ENCODE measurements at regions not wholly inside any gene's neighbourhood (a gene's known extent, or its start where the extent isn't known, plus 50 kb on each side); places are given as distances from the start of the nearest gene placed in this dataset.

DNA sequence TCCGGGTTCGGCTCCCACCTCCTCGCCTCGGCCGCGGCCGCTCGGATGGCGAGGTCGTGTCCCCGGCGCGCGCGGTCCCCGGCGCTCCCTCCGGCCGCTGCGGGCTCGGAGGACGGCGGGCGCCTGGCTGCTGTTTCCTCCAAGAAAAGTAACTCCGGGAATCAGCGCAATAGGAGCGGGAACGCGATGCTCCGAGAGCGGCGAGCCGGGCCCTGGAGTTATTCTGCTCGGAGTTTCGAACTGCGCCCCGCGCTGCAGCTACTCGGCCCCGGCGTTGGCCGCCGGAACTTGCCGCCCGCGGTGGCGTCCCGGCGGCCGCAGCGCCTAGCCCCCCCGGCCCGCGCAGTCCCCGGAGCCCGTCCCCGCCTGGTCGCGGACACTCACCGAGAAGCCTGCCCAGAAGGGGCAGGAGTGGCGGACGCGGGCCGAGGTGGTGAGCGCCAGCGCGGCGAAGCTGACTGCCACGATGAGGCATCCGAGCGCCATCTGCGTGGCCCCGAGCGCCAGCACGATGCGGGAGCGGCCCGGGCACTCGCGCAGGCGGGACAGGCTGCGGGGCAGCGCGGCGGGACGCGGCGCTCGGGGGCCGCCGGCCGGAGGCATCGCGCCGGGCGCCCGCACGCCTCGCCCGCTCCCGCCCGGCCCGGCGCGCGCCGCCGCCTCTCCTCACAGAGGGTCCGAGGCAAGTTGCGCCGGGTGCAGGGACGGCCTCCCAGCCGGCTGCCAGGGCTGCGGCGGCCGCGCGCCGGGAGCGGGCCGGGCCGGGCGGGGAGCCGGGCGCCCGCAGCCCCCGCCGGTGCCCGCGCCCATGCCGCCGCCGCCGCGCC lies 251.9 kb downstream of the TJP1 start:
- TF ChIP-seq, protein P1, sequence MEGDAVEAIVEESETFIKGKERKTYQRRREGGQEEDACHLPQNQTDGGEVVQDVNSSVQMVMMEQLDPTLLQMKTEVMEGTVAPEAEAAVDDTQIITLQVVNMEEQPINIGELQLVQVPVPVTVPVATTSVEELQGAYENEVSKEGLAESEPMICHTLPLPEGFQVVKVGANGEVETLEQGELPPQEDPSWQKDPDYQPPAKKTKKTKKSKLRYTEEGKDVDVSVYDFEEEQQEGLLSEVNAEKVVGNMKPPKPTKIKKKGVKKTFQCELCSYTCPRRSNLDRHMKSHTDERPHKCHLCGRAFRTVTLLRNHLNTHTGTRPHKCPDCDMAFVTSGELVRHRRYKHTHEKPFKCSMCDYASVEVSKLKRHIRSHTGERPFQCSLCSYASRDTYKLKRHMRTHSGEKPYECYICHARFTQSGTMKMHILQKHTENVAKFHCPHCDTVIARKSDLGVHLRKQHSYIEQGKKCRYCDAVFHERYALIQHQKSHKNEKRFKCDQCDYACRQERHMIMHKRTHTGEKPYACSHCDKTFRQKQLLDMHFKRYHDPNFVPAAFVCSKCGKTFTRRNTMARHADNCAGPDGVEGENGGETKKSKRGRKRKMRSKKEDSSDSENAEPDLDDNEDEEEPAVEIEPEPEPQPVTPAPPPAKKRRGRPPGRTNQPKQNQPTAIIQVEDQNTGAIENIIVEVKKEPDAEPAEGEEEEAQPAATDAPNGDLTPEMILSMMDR (IDR thresholded peaks at IDR 0.05; ENCODE audit: low read depth, low read length) = no peak
- no peak for DNase-seq (ENCODE audit: extremely low read depth, low read depth)

DNA sequence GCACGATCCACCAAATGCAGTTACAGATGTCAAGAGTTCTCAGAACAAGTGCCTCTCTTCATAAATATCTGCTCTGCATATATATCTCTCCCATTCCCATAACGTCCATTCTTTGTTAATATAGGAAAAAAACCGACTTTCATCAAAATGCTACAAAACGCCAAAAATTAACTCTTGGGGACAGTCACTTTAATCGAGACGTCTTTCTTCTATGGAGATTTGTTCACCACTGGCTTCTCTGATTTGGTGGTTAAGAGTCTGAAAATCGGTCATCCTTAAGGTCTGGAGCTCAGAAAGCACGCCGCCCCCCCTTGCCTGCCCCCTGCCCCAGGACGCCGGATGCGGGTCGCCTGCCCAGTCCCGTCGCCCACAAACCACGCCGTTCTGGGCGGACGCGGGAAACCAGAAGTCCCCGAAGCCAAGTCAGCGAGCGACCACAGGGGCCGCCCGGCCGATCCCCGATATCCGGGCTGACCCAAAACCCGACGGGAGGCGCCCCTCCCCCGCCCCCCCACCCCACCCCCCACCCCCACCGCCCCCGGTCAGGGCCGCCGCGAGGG lies 252.7 kb downstream of the TJP1 start:
- TF ChIP-seq, protein P1 (IDR thresholded peaks at IDR 0.05; ENCODE audit: low read depth, low read length) = no peak
- no peak for DNase-seq (ENCODE audit: extremely low read depth, low read depth)

DNA sequence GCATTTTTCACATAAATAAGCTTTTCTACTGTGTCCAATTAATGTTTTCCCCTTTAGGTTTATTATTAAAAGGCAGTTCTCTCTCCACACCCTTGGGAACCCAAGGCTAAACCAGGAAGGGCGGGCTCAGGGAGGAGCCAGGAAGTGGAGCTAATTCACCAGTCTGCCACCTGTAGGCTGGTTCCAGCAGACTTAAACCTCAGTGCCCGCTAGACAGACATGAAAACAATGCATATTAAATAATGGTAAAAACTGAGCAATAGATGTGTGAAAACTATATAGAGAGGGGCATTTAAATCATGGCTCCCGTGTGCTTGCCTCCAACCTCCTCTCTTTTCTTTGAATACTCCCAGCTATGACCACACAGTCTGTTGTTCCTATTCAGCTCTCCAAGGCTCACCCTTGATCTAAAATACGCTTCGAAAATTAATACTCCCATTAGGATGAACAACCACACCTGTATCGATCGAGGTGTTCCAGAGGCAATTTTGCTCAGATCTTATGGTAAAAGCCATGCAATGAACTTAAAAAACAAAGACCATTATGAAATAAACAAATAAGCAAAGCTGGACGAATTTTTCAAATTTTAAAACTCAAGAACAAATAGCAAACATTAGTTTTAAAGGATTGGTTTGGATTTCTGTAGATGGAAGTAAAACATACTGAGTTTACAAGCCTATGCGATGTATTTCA lies 253.3 kb downstream of the TJP1 start:
- TF ChIP-seq, protein P1 (IDR thresholded peaks at IDR 0.05; ENCODE audit: low read depth, low read length) = no peak
- no peak for DNase-seq (ENCODE audit: extremely low read depth, low read depth)

DNA sequence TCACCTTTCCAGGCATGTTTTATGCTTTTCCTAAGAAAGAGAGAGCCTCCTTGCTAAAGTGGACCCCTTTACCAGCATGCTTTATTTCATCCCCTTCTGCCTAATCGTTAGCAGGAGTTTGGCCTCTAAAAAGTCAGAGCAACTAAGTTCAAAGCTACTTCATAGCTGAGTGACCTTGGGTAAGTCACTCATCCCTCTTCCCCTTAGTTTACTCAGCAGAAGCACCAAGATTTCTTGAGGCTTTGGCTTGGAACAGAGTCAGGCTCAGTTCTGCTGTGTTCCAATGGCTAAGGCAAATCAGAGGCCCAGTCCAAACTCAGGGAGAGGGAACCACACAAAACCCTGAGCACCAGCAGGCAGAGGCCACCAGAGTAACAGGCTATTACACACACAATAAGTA lies 254.9 kb downstream of the TJP1 start:
- TF ChIP-seq, protein P1 (IDR thresholded peaks at IDR 0.05; ENCODE audit: low read depth, low read length) = no peak
- no peak for DNase-seq (ENCODE audit: extremely low read depth, low read depth)

DNA sequence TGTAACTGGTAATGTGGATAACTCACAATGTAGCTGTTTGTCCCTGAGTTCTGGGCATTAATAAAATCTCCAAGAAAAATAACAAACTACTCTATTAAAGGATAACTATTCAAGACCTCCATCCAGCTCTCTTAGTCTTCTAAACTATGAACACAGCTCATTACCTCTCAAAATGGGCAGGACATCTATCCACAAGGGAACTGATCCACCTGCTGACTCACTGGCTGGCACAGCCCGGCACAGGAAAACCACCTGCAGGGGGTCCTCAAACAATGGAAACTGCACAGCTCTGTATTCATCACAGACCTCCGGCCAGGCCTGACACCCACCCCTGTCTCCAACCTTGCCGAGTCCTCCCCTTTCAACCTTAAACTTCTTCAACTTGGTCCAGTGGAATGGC lies 255.4 kb downstream of the TJP1 start:
- TF ChIP-seq, protein P1 (IDR thresholded peaks at IDR 0.05; ENCODE audit: low read depth, low read length) = no peak
- no peak for DNase-seq (ENCODE audit: extremely low read depth, low read depth)

DNA sequence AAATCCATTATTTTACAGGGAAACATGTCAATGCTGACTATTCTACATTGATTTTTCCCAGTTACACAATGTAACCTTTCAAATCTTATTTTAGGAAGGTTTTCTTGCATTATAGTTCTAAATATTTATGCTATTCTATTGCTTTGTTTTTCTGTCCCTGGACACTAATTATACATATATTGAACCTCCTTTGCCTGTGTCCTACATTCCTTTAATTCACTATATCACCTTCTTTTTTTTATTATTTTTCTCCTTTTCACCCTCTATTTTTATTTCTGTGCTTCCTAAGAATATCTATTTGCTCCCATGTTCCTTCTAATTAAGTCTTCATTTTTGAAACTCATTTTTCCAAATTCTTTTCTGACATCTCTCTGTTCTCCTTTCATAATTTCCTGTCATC lies 259.2 kb downstream of the TJP1 start:
- no peak for DNase-seq (ENCODE audit: extremely low read depth, low read depth)
- TF ChIP-seq, protein P1 (IDR thresholded peaks at IDR 0.05; ENCODE audit: low read depth, low read length) = no peak

DNA sequence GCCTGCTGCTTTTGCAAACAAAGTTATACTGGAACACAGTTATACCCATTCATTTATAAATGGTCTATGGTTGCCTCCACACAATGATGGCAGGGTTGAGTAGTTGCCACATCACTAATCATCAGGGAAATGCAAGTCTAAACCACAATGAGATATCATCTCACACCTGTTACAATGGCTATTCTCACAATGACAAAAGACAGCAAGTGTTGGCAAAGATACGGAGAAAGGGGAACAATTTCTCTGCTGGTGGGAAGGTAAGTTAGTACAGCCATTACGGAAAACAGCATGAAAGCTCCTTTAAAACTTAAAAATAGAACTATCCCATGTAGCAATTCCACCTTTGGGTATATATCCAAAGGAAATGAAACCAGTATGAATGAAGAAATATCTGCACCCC lies 261.4 kb downstream of the TJP1 start:
- no peak for DNase-seq (ENCODE audit: extremely low read depth, low read depth)
- TF ChIP-seq, protein P1 (IDR thresholded peaks at IDR 0.05; ENCODE audit: low read depth, low read length) = no peak

All from AG09319 (cell line).